GM19372 (cell line): ENCODE measurements at regions not wholly inside any gene's neighbourhood (a gene's known extent, or its start where the extent isn't known, plus 50 kb on each side); places are given as distances from the start of the nearest gene placed in this dataset.
"Not testable (repeated sequence)": the region's sequence is repeated elsewhere in the genome, so short reads cannot be mapped to it uniquely, and the experiment has no call there.

Source experiments
- ATAC-seq: cut with Tn5 transposase; IDR thresholded peaks from one replicate; pipeline ENCODE4 v1.9.1; 2021; ENCODE audit warnings: mild to moderate bottlenecking, low read depth, moderate library complexity; ENCODE audit not compliant: unreplicated experiment

DNA sequence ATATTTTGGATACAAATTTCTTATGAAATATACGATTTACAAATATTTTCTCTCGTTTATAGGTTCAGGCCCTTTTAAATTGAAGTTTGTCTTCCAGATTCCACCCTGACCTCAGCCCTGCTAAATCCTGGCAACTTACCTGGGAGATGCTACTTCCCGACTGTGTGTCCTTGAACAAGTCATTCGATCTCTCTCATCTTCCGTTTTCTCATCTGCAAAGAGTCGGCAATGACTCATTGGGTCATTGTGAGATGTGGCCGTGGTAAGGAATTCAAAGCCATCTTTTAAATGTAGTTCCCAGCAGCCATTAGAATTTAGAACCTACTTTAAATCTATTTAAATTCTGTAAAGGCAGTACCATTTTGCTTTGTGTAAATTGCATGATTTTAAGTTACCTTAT is 72.5 kb downstream of the LHX2 start:
- no peak for ATAC-seq

DNA sequence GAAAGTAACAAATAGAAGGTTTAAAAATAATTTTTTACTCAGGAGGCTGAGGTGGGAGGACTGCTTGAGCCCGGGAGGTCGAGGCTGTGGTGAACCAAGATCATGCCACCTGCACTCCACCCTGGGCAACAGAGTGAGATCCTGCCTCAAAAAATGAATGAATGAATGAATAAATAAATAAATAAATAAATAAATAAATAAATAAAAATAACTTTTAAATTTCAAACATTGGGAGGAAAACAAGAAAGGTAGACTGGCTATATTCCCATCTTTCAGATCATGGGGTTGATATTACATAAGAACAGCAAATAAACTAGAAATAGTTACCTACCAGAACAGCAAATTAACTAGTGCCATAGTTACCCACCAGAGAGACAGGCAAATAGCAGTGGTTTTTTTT is 75.7 kb downstream of the LHX2 start:
- no peak for ATAC-seq

DNA sequence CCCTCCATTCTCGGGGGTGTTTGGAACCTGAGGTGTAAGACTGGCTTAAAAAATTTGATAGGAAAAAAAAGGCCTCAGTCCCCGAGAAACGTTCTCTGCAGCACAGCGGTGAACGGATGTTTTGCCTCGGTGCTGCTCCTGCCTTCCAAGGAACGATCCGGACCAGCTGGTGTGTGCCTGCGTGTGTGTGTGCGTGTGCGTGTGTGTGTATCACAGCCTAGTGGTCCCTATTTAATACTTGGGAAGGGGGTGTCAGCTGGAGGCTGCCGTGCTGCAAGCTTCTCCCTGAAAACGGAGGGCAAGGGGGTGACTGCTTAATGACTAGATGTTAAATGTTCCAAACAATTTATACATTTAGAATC is 76.9 kb downstream of the LHX2 start:
- ATAC-seq = no peak

DNA sequence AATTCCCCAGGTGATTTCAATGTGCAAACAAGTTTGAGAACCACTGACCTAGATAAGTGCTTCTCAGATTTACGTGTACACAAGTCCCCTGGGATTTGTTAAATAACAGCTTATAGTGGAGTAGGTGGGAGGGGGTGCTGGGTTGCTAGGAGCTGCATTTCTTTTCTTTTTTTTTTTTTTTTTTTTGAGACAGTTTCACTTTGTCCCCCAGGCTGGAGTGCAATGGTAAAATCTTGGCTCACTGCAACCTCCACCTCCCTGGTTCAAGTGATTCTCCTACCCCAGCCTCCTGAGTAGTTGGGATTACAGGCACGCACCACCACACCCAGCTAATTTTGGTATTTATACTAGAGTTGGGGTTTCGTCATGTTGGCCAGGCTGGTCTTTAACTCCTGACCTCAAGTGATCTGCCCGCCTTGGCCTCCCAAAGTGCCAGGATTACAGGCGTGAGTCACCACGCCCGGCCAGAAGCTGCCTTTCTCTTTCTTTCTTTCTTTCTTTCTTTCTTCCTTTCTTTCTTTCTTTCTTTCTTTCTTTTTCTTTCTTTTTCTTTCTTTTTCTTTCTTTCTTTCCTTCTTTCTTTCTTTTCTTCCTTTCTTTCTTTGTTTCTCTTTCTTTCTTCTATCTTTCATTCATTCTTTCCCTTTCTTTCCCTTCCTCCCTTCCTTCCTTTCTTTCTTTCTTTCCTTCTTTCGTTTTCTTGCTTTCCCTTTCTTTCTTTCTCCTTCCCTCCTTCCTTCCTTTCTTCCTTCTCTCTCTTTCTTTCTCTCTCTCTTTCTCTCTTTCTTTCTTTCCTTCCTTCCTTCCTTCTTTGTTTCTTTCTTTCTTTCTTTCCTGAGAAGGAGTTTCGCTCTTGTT is 78.3 kb downstream of the LHX2 start:
- ATAC-seq = not testable (repeated sequence)

DNA sequence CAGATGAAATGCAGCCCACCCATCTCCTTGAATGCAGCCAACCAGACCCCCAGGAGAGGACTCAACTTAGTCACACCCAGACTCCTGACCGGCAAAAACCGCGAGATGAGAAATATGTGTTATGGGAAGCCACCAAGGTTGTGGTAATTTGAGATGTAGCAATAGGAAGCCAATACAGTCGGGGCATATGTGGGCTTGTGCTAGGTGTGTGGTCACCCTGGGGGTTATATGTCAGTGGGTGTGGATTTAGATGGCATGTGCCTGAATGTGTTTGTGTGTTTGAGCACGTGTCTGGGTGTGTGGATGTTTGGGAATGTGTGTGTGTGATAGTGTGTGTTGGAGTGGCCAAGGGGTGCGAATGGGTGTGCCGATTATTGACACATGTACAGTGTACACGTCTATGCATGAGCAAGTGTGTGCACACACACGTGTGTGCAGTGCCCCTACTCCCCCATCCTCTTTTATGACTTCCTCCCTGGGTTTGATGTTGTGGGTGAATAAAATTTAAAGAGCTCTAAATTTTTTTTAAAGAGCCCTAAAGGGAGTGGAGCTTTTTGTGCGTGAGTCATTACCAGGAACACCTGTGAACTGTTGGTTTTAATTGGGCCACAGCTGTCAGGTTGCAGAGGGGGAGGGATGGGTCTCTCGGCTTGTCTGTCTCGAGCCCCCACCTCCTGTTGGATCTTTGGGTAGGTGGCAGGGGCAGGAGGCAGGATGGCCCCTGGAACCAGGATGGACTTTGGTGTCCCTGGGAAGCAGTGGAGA is 86.8 kb downstream of the LHX2 start:
- no peak for ATAC-seq

DNA sequence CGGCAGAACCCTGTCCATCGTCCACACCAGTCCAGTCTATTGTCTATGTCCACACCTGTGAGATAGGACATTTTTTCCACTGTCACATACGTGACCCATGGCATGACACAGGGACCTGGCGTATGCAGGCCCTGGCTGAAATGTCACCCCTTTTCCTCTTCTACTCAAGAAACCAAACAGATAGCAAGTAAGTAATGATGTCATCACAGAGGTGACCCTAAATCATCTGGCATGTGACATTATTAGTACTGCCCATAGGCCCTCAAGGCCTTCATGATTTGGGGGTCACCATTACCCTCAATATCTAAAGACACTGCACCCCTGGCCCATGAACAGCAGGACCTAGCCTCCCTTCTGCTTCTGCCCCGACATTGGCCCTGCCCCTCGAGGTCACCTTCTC is 88.3 kb downstream of the LHX2 start:
- no peak for ATAC-seq

DNA sequence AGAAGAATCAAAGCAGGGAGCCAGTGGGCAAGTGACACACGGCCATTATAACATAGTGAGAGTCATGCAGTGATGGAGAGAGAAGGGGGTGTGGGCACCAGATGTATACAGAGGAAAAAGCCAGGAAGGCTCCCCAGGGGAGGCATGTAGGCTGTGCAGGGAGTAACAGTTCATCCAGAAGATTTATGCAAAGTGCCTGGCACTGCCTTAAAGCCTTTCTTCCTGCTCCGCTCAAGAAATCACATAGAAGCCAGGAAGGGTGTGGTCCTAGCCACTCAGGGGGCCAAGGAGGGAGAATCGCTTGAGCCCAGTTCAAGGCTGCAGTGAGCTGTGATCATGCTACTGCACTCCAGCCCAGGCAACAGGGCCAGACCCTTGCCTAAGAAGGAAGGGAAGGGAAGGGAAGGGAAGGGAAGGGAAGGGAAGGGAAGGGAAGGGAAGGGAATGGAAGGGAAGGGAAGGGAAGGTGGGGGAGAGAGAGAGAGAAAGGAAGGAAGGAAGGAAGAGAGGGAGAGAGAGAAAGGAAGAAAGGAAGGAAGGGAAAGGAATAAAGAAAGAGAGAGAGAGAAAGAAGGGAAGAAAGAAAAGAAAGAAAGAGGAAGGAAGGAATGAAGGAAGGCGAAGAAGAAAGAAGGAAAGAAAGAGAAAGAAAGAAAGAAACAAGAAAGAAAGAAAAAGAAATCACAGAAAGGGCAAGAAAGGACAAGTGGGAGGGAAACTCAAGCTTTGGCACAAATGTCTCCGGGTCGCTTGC is 89.8 kb downstream of the LHX2 start:
- no peak for ATAC-seq

DNA sequence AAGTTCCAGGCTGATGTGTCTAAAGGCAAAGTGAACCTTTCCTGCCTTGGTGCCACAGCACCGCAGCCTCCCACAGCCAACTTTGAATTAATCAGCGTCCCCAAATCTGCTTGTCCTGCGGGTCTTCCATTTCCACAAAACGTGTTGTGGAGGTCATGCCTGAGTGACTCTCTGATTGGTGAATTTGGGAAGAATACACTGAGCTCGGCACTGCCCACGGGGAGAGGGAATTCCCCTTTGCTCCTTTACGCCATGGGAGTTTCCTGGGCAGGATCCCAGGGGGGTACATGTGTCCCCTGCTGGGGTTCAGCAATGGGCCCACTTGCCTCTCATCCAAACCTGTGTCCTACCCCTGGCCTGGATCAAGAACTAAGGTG is 90.4 kb downstream of the LHX2 start:
- no peak for ATAC-seq

DNA sequence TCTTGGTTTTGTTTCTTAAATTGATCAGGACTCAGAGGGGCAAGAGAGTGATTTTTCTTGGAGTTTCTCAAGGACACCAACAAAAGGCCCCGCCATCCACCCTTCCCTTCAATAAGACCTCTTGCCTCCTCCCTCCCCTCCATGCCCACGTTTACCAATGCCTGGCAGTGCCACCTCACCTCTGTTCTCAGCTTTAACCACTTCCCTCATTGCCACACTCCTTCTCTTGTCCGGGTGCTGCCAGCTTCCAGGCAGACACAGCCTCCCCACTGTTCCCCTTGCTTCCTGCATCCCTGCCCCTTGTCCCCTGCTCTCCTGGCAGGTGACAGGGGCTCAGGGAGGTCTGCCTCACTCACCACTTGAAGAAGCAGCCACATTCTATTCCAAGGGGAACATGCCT is 90.8 kb downstream of the LHX2 start:
- no peak for ATAC-seq

DNA sequence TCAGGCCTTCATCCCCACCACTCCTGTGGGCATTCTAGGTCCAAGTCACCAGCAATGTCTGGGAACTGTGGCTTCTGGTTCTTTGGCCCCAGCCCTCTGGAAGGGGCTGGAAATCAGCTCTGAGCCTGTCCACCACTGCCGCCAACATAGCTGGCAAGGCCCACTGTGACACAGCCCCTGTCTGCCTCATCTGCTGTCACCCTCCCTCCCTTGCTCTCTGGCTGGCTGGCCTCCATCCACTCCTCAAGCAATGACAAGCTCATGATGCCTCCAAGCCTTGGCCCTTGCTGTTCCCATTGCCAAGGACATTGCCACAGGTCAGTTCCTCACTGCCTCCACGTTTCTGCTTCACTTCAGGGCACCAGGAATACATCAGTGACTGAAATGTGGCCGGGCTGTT is 93.7 kb downstream of the LHX2 start:
- no peak for ATAC-seq

DNA sequence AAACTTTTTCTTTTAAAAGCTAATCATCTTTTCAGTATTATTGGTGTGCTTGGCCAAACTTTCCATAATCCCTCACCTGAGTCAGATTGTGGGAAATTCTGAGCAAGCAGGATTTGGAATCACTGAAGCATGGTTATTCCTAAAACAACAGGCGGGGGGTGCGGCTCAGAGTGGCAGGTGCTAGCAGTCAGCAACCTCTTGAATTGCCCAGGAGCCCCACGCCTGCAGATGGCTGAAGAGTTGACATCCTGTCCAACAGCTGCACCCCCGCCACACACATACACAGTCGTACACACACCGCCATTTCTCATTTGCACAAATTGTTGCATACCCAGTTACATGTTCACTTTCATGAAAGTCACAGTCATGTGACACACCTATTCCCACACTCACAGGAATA is 96.6 kb downstream of the LHX2 start:
- ATAC-seq = no peak

DNA sequence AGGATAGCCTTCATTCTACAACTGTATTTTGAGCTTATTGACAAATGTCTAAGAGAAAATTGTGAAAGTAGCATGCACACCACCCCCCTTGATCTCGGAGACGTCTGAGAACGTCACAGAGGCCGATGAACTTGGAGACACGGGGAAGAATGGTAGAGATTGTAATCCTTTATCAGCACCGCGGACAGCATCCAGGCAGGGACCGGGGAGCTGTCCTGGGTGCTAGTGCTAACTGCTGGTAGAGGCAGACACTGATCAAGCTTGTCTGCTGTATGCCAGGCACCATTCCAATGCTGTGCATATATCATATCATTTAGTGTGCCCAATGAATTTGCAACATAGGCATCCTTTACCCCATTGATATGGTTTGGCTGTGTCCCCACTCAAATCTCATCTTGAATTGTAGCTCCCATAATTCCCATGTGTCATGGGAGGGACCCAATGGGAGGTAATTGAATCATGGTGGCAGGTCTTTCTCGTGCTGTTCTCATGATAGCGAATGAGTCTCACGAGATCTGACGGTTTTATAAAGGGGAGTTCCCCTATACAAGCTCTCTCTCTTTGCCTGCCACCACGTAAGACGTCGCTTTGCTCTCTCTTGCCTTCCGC is 98.8 kb downstream of the LHX2 start:
- ATAC-seq = no peak

DNA sequence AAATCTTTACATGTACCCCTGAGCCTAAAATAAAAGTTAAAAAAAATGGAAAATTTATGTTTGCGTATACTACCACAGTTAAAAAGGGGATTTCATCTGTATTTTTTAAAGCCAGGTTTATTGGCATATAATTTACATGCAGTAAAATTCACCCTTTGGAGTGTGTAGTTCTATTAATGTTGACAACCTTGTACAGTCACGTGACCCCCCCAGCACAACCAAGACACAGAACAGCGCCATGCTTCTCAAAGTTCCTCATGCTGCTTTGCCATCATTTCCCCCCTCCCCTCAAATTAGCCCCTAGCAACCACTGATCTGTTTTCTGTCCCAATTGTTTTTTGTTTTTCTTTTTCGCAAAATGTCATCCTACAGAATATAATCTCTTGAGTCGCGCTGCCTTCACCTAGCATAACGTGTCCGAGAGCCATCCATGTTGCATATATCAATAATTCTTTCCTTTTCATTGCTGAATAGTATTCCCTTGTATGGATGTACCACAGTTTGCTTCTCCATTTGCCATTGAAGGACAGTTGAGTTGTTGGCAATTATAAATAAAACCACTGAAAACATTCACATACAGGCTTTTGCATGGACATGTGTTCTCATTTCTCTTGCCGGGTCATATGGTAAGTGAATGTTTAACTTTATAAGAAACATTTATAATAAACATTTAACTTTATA is 105.3 kb downstream of the LHX2 start:
- ATAC-seq = no peak

DNA sequence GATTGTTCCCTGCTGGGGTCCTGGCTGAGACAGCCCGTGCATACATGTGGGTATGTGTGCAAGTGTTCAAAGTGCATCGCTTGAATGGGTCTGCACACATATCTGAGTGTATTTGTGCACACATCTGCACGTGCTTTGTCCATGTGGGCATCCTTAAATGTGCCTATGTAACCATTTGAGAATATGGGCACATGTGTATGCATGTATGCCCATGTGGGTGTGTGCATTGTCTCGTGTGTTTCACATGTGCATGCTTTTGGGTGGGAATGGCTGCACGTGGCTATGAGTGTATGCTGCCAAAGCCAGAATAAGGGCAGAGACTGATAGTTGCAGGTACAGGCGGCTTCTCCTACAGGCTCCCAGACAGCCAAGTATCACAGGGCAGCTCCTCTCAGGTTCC is 107.3 kb downstream of the LHX2 start:
- no peak for ATAC-seq

DNA sequence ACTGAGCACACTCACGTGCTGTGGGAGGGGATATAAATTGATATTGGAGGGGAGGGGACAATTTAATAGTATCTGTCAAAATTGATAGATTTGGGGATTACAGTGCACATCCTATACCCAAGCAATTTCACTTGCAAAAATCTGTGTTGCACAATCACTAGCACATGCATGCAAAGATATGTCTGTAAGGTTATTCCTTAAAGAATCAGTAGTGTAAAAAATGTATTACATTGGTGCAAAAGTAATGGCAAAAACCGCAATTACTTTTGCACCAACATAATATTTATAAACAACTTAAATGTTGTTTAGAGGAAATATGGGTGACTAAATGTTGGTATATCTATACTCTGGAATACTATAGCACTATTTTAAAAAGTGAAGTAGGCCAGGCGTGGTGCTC is 108.7 kb downstream of the LHX2 start:
- no peak for ATAC-seq

DNA sequence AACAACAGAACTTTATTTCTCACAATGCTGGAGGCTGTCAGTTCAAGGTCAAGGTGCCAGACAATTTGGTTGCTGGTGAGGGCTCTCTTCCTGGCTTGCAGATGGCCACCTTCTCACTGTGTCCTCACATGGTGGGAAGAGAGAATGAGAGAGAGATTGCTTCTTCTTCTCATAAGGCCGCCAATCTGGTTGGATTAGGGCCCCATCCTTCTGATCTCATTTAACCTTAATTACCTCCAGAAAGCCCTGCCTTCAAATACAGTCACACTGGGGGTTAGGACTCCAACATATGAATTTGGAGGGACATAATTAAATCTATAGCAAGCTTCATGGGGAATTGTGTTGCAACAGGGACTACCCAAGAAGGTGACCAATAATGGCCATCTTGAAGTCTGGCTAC is 110.2 kb downstream of the LHX2 start:
- no peak for ATAC-seq

DNA sequence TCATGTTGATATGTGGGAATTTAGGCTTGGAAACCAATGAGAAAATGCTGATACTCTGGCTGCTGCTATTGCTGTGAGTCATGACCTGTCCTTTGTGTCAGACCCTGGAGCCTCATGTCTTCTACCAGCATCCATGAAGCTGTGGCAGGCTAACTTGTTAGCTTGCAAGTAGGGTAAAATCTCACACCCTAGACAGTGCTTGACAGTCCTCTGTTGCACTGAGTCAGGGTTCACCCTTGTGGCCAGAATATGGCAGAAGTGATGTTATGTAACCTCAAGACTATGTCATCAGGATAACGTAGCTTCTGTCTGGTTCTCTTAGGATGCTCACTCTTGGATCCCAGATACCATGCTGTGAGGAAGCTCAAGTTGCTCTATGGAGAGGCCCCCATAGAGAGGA is 110.8 kb downstream of the LHX2 start:
- no peak for ATAC-seq

DNA sequence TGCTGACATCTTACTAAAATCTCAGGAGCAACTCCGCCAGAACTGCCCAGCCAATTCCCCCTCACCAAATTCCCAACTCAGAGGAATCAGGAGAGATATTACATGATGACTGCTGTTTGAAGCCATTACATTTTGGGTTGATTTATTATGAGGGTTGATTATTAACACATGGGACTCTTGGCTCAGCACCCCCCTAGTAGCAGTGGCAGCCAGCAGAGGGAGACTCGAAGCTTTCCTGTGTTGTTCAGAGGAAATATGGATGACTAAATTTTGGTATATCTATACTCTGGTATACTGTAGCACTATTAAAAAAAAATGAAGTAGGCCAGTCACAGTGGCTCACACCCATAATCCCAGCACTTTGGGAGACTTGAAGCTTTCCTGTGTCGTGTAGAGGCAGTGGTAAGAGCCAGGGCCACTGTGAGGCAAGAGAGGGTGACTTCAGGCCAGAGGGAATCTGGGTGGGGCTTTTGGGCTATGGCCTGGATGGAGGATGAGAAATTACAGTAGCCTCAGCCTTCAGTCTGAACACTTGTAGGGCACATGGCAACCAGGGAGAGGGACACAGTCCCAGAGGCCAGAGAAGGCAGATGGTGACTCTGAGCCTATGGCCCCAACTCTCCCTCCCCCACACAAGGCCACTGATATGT is 111.4 kb downstream of the LHX2 start:
- no peak for ATAC-seq

DNA sequence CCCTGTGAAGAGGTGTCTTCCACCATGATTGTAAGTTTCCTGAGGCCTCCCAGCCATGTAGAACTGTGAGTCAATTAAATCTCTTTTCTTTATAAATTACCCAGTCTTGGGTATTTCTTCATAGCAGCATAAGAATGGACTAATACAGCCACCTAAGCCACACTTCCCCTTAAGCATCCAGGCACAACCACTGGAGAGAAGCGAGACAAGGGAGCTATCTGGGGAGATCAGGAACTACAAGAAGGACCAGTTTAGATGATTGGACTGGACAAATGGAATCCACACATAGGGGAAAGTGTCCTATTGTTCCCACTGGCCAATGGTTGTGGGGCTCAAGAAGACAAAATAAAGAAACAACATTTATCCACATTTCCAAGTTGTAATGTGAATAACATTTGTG is 112.1 kb downstream of the LHX2 start:
- not testable (repeated sequence) for ATAC-seq
